H1 (cell line): ENCODE measurements at regions not wholly inside any gene's neighbourhood (a gene's known extent, or its start where the extent isn't known, plus 50 kb on each side); places are given as distances from the start of the nearest gene placed in this dataset.

Experiments used
- CHD7 ChIP-seq: fragments of 300-600 bp; sonication (generic); IDR thresholded peaks from 2 replicates; pipeline ENCODE4 v1.7.1; 2012; ENCODE audit warnings: low read length, moderate library complexity, mild to moderate bottlenecking, inconsistent platforms; ENCODE audit not compliant: insufficient replicate concordance
- SP2 ChIP-seq: IDR thresholded peaks from 2 replicates; pipeline ENCODE4 v1.6.1; 2012; ENCODE audit warnings: mild to moderate bottlenecking, low read length, inconsistent platforms
- TAF7 ChIP-seq: optimal IDR thresholded peaks from 2 replicates; pipeline ENCODE3; 2011; ENCODE audit warnings: low read depth, mild to moderate bottlenecking, inconsistent platforms, low read length, moderate library complexity, borderline replicate concordance

GRCh38 chr13:63308549-63309165 lies 1893.0 kb upstream of the PCDH20 start (continued):
- TF ChIP-seq CHD7 (no peak), TAF7 (no peak), SP2 (no peak)
